ENCODE measurements at regions not wholly inside any gene's neighbourhood (a gene's known extent, or its start where the extent isn't known, plus 50 kb on each side); places are given as distances from the start of the nearest gene placed in this dataset.

DNA sequence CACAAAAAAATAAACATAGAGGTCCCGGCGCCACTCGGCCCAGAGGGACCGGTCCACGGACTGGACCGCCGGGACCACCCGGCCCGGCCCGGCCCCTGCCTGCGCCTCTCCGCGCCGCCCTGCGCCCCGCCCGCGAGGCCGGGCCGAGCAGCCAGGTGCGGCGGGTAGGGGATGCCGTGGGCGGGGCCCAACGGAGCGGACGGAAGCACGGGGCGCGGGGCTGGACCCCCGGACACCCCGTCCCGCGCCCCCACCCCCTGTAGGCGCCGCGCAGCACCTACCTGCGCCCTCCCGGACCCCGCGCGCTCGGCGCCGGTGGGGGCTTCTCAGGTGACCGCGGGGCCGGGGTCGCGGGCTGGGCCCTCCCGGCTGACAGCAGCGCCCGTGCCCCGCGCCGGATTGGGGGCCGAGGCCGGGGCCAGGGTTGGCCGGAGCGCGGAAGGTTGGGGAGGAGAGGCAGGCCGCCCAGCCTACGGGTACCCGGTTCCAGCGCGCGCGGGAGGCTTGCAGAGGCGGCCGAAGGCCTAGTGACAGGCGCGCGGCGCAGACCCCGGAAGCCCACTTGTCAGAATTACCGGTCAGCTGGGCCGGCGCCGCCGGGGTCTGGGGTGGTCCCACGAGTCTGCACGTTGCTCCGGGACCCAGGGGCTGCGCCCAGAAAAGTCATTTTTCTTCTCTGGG, 351.9 kb upstream of the CAMK1G start:
- H3K4me3 Mint-ChIP-seq, result no peak overlapping the region
- peaks cover 9% of the 10 kb centered on the region; the same call in 1 of the 2 replicates for H3K9me3 Mint-ChIP-seq
- peaks cover 6% of the 10 kb centered on the region for H3K36me3 Mint-ChIP-seq (ENCODE audit: low read depth)
- H3K4me1 Mint-ChIP-seq (ENCODE audit: low read depth), result no peaks in the 10 kb centered on the region
- TF ChIP-seq, protein P1, sequence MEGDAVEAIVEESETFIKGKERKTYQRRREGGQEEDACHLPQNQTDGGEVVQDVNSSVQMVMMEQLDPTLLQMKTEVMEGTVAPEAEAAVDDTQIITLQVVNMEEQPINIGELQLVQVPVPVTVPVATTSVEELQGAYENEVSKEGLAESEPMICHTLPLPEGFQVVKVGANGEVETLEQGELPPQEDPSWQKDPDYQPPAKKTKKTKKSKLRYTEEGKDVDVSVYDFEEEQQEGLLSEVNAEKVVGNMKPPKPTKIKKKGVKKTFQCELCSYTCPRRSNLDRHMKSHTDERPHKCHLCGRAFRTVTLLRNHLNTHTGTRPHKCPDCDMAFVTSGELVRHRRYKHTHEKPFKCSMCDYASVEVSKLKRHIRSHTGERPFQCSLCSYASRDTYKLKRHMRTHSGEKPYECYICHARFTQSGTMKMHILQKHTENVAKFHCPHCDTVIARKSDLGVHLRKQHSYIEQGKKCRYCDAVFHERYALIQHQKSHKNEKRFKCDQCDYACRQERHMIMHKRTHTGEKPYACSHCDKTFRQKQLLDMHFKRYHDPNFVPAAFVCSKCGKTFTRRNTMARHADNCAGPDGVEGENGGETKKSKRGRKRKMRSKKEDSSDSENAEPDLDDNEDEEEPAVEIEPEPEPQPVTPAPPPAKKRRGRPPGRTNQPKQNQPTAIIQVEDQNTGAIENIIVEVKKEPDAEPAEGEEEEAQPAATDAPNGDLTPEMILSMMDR (IDR thresholded peaks at IDR 0.05), result no peak
- no peak for DNase-seq
- no peaks in the 10 kb centered on the region; the same call in 1 of the 2 replicates for H3K27me3 Mint-ChIP-seq (ENCODE audit: insufficient read depth)
- H3K27ac Mint-ChIP-seq, result no peak overlapping the region

DNA sequence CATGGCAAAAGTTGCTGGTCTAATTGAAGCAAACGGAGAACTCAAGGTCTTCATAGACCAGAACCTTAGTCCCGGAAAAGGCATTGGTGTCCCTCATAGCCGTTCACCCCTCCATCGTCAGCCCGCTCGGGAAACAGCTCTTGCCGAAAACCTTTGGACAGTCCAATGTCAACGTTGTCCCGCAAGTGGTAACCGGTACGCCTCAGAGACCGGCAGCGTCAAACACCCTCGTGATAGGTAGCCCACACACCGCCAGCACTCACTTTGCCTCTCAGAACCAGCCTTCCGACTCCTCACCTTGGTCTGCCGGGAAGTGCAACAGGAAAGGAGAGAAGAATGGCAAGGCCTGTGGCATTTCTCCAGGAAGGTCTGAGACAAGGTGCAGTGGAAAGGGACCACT, 351.3 kb upstream of the CAMK1G start:
- Mint-ChIP-seq H3K9me3 (peaks cover 9% of the 10 kb centered on the region; the same call in 1 of the 2 replicates), H3K4me3 (no peak overlapping the region), H3K27ac (no peak overlapping the region), H3K27me3 (ENCODE audit: insufficient read depth) (peaks cover 2% of the 10 kb centered on the region; the same call in 1 of the 2 replicates), H3K4me1 (ENCODE audit: low read depth) (no peaks in the 10 kb centered on the region), H3K36me3 (ENCODE audit: low read depth) (peaks cover 6% of the 10 kb centered on the region)
- DNase-seq, result no peak
- TF ChIP-seq, protein P1 (IDR thresholded peaks at IDR 0.05), result no peak

DNA sequence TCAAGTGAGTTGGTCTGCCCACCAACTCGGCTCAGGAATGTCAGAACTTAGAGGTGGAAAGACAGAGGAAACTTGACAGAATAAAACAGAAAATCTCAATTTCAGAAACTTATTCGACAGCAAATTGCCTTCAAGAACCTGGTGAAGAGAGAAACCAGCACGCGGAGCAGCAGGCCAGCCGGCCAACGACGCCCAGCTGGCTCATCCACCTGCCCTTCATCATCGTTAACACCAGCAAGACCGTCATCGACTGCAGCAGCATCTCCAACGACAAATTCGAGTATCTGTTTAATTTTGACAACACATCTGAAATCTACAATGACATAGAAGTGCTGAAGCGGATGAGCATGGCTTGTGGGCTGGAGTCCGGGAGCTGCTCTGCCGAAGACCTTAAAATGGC, 350.8 kb upstream of the CAMK1G start:
- no peak overlapping the region for H3K4me3 Mint-ChIP-seq
- no peak overlapping the region for H3K27ac Mint-ChIP-seq
- peaks cover 2% of the 10 kb centered on the region; the same call in 1 of the 2 replicates for H3K27me3 Mint-ChIP-seq (ENCODE audit: insufficient read depth)
- TF ChIP-seq, protein P1 (IDR thresholded peaks at IDR 0.05), result no peak
- peaks cover 4% of the 10 kb centered on the region; the same call in 1 of the 2 replicates for H3K4me1 Mint-ChIP-seq (ENCODE audit: low read depth)
- peaks cover 6% of the 10 kb centered on the region for H3K36me3 Mint-ChIP-seq (ENCODE audit: low read depth)
- H3K9me3 Mint-ChIP-seq, result peaks cover 9% of the 10 kb centered on the region; the same call in 1 of the 2 replicates
- DNase-seq, result no peak

DNA sequence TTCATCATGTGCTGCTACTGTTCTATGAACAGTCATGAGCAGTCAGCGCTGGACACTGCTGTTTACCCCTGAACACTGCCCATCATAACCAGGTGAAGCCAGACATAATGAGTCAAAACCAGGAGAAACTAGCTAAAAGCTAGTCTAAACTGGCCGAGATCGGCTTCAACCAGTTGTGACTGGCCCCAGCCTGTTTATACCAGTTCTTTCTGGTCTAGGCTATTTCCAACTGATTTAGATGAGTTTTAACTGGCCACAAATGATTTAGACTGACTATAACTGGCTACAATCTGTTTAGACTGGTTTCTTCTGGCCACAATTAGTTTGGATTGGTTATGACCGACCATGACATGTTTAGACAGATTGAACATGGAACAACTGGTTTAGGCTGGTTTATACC, 348.3 kb upstream of the CAMK1G start:
- peaks cover 9% of the 10 kb centered on the region; the same call in 1 of the 2 replicates for H3K9me3 Mint-ChIP-seq
- peaks cover 4% of the 10 kb centered on the region for H3K27me3 Mint-ChIP-seq (ENCODE audit: insufficient read depth)
- H3K27ac Mint-ChIP-seq, result no peak overlapping the region
- no peak for DNase-seq
- peaks cover 18% of the 10 kb centered on the region; the same call in 1 of the 2 replicates for H3K4me1 Mint-ChIP-seq (ENCODE audit: low read depth)
- H3K4me3 Mint-ChIP-seq, result no peak overlapping the region
- TF ChIP-seq, protein P1 (IDR thresholded peaks at IDR 0.05), result no peak
- peaks cover 6% of the 10 kb centered on the region for H3K36me3 Mint-ChIP-seq (ENCODE audit: low read depth)

DNA sequence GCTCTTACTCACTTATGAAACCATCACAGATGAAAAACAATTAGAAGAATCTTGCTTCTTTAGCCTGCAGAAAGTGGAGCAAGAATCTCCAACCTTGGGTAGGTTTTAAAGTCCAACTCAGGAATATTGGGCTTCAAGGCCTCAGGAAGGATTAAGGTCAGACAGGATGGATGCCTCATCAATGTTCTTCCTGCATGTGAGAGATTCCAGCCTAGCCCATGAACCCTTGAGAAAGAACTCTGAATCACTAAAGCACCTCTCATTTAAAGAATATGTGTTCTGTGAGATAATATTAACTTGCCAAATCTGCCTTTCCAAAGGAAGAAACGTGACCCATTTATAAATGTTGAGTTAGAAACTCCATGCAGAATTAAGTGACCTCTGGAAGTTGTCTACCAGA, 345.2 kb upstream of the CAMK1G start:
- H3K36me3 Mint-ChIP-seq (ENCODE audit: low read depth), result no peaks in the 10 kb centered on the region
- TF ChIP-seq, protein P1 (IDR thresholded peaks at IDR 0.05), result no peak
- H3K4me3 Mint-ChIP-seq, result no peak overlapping the region
- peaks cover 4% of the 10 kb centered on the region for H3K27me3 Mint-ChIP-seq (ENCODE audit: insufficient read depth)
- peaks cover 18% of the 10 kb centered on the region; the same call in 1 of the 2 replicates for H3K4me1 Mint-ChIP-seq (ENCODE audit: low read depth)
- no peak overlapping the region for H3K27ac Mint-ChIP-seq
- H3K9me3 Mint-ChIP-seq, result no peaks in the 10 kb centered on the region
- no peak for DNase-seq

Measured in HFFc6 (cell line).